PC-9 (cell line): ENCODE measurements at regions not wholly inside any gene's neighbourhood (a gene's known extent, or its start where the extent isn't known, plus 50 kb on each side); places are given as distances from the start of the nearest gene placed in this dataset.

Experiments used
- BruUV-seq: library from RNA; stranded (reverse); fragments of 400-500 nt; replicated peaks from 2 replicates; lab custom pipeline; 2021; lab: Mats Ljungman, UMichigan
- CTCF ChIA-PET: fragments of 300-600 bp; sonication (Branson Sonifier 250); formaldehyde crosslinking; loops from one replicate; lab custom pipeline; 2022; ENCODE audit warnings: antibody characterized with exemption; lab: Charles Lee
- POLR2A ChIA-PET: fragments of 300-600 bp; sonication (Branson Sonifier 250); formaldehyde crosslinking; loops from one replicate; lab custom pipeline; 2022; ENCODE audit warnings: antibody characterized with exemption; ENCODE audit not compliant: unreplicated experiment; lab: Charles Lee
- DNase-seq, 2 experiments: peaks; one replicate each; pipeline versions ENCODE4 v3.0.0 to v3.0.0-alpha.2; 2015 to 2022; ENCODE audit warnings: mixed read lengths in 1 of 2
- H2AFZ ChIP-seq: fragments of 200-600 bp; sonication (generic); 2 replicates; pipeline ENCODE4 v1.8.1; 2017; ENCODE audit warnings: antibody characterized with exemption
- H3F3A ChIP-seq: fragments of 200-600 bp; sonication (generic); 2 replicates; pipeline ENCODE4 v1.8.1; 2017; ENCODE audit warnings: antibody characterized with exemption, mild to moderate bottlenecking, low read depth; ENCODE audit not compliant: insufficient read depth
- H3K27ac ChIP-seq: fragments of 200-600 bp; sonication (generic); 2 replicates; pipeline ENCODE4 v1.6.1; 2016; ENCODE audit warnings: mixed run types
- H3K27me3 ChIP-seq: fragments of 200-600 bp; sonication (generic); 2 replicates; pipeline ENCODE4 v1.6.1; 2016; ENCODE audit warnings: low read depth, mixed run types; ENCODE audit not compliant: insufficient read depth
- H3K36me3 ChIP-seq: fragments of 200-600 bp; sonication (generic); 2 replicates; pipeline ENCODE4 v1.6.1; 2016; ENCODE audit warnings: low read depth, mixed run types
- H3K4me1 ChIP-seq: fragments of 200-600 bp; sonication (generic); replicated peaks from 2 replicates; pipeline ENCODE4 v1.6.1; 2016; ENCODE audit warnings: mixed run types; ENCODE audit not compliant: insufficient read depth
- H3K4me2 ChIP-seq: fragments of 200-600 bp; sonication (generic); 2 replicates; pipeline ENCODE4 v1.6.1; 2017; ENCODE audit warnings: mixed run types
- H3K4me3 ChIP-seq: fragments of 200-600 bp; sonication (generic); 2 replicates; pipeline ENCODE4 v1.6.1; 2016; ENCODE audit warnings: mixed run types
- H3K79me2 ChIP-seq: fragments of 200-600 bp; sonication (generic); 2 replicates; pipeline ENCODE4 v1.6.1; 2017; ENCODE audit warnings: low read depth, mixed run types
- H3K9me2 ChIP-seq: fragments of 200-600 bp; sonication (generic); 2 replicates; pipeline ENCODE4 v1.8.1; 2017; ENCODE audit warnings: mild to moderate bottlenecking; ENCODE audit not compliant: insufficient read depth
- H3K9me3 ChIP-seq: fragments of 200-600 bp; sonication (generic); 2 replicates; pipeline ENCODE4 v1.8.1; 2016; ENCODE audit warnings: low read depth; ENCODE audit not compliant: insufficient read depth
- H4K20me1 ChIP-seq: fragments of 200-600 bp; sonication (generic); 2 replicates; pipeline ENCODE4 v1.8.1; 2017; ENCODE audit not compliant: insufficient read depth
- CTCF ChIP-seq: fragments of 200-600 bp; sonication (generic); conservative IDR thresholded peaks from 2 replicates; pipeline ENCODE4 v1.6.1; 2017; ENCODE audit warnings: mixed run types, antibody characterized with exemption, mild to moderate bottlenecking, moderate library complexity
- EZH2 ChIP-seq: fragments of 200-600 bp; sonication (generic); IDR thresholded peaks from 2 replicates; pipeline ENCODE4 v1.8.0; 2017; ENCODE audit warnings: antibody characterized with exemption, low read depth
- intact Hi-C: fragments of 100-400 bp; cut with micrococcal nuclease; formaldehyde crosslinking; loops from one replicate; pipeline ENCODE4 v1.10.0; 2022; ENCODE audit not compliant: unreplicated experiment

GRCh38 chr13:77456271-77456670 lies 79.2 kb upstream of the SCEL start:
- Histone ChIP-seq H3K9me3 (no peaks in the 10 kb centered on the region), H2AFZ (no peak overlapping the region), H3K36me3 (no peaks in the 10 kb centered on the region), H3K27ac (no peak overlapping the region), H3K4me2 (no peak overlapping the region), H3K79me2 (no peaks in the 10 kb centered on the region), H3K4me1 (no peaks in the 10 kb centered on the region), H3K27me3 (no peaks in the 10 kb centered on the region), H3F3A (no peaks in the 10 kb centered on the region), H4K20me1 (no peaks in the 10 kb centered on the region), H3K4me3 (no peak overlapping the region), H3K9me2 (no peaks in the 10 kb centered on the region)
- CTCF ChIA-PET: no interaction called here
- intact Hi-C loops: no loop called here
- POLR2A ChIA-PET: no interaction called here
- TF ChIP-seq EZH2 (no peak), CTCF (no peak)
- no peak for DNase-seq
- BruUV-seq: no TSS peak

- ChIA-PET CTCF (no interaction called here), POLR2A (no interaction called here)
- BruUV-seq: no TSS peak
- no peaks in the 10 kb centered on the region for H3K79me2 ChIP-seq
- no peaks in the 10 kb centered on the region for H3K36me3 ChIP-seq
- intact Hi-C loops: no loop called here
- H3K4me2 ChIP-seq: no peak overlapping the region
- DNase-seq: no peak
- H3K4me1 ChIP-seq: no peaks in the 10 kb centered on the region; the same call in 1 of the 2 replicates
- H3K27me3 ChIP-seq: no peaks in the 10 kb centered on the region
- no peaks in the 10 kb centered on the region for H3F3A ChIP-seq
- H3K4me3 ChIP-seq: no peak overlapping the region
- no peaks in the 10 kb centered on the region for H3K9me3 ChIP-seq
- H2AFZ ChIP-seq: no peak overlapping the region
- no peak overlapping the region for H3K27ac ChIP-seq
- TF ChIP-seq EZH2 (no peak), CTCF (no peak)
- no peaks in the 10 kb centered on the region for H4K20me1 ChIP-seq
- no peaks in the 10 kb centered on the region; the same call in 1 of the 2 replicates for H3K9me2 ChIP-seq
These were observed 86.2 kb upstream of the SCEL start for GRCh38 chr13:77449265-77449664.

GRCh38 chr13:77448689-77449088 lies 86.8 kb upstream of the SCEL start:
- Histone ChIP-seq H3K4me1 (no peaks in the 10 kb centered on the region; the same call in 1 of the 2 replicates), H3K4me2 (no peak overlapping the region), H3K79me2 (no peaks in the 10 kb centered on the region), H3K27me3 (no peaks in the 10 kb centered on the region), H3K9me3 (no peaks in the 10 kb centered on the region), H2AFZ (peak overlapping the region; percentile 48; the same call in 1 of the 2 replicates), H3K27ac (no peak overlapping the region), H3K4me3 (no peak overlapping the region), H4K20me1 (no peaks in the 10 kb centered on the region), H3K36me3 (no peaks in the 10 kb centered on the region), H3F3A (no peaks in the 10 kb centered on the region), H3K9me2 (no peaks in the 10 kb centered on the region; the same call in 1 of the 2 replicates)
- CTCF ChIA-PET: no interaction called here
- no TSS peak for BruUV-seq
- no peak for DNase-seq
- POLR2A ChIA-PET: no interaction called here
- TF ChIP-seq CTCF: no peak
- TF ChIP-seq EZH2: no peak
- intact Hi-C loops: no loop called here
